ENCODE measurements at regions not wholly inside any gene's neighbourhood (a gene's known extent, or its start where the extent isn't known, plus 50 kb on each side); places are given as distances from the start of the nearest gene placed in this dataset.
A peak's percentile ranks its signal among the peaks of the same experiment; 100 is the strongest.

DNA sequence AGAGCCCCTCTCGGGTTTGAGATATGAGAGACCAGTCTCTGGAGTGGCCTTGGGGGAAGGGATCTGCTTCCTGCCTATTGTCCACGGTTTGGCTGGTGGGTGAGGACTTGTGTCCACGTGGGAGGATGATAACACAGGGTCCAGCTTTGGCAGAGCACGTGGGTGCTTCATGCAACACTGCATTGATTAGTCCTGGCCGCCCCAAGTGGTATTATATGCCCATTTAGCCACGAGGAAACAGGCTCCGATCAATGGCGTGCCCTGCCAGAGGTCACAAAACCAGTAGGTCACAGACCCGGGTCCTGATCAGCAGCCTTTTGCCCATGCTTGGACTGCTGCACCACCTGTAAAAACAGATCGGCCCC is 141.6 kb downstream of the RGS9 start:
- TF ChIP-seq, protein P1, sequence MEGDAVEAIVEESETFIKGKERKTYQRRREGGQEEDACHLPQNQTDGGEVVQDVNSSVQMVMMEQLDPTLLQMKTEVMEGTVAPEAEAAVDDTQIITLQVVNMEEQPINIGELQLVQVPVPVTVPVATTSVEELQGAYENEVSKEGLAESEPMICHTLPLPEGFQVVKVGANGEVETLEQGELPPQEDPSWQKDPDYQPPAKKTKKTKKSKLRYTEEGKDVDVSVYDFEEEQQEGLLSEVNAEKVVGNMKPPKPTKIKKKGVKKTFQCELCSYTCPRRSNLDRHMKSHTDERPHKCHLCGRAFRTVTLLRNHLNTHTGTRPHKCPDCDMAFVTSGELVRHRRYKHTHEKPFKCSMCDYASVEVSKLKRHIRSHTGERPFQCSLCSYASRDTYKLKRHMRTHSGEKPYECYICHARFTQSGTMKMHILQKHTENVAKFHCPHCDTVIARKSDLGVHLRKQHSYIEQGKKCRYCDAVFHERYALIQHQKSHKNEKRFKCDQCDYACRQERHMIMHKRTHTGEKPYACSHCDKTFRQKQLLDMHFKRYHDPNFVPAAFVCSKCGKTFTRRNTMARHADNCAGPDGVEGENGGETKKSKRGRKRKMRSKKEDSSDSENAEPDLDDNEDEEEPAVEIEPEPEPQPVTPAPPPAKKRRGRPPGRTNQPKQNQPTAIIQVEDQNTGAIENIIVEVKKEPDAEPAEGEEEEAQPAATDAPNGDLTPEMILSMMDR (IDR thresholded peaks at IDR 0.05) = no peak
- TF ChIP-seq POLR2AphosphoS5 (IDR thresholded peaks at IDR 0.05) = no peak
- no peak for TF ChIP-seq POLR2A (IDR thresholded peaks at IDR 0.05)
- Histone ChIP-seq H3K4me1 (no peaks in the 10 kb centered on the region), H3K27me3 (no peaks in the 10 kb centered on the region), H3K27ac (no peak overlapping the region), H3K9me3 (no peaks in the 10 kb centered on the region), H3K36me3 (no peaks in the 10 kb centered on the region), H3K4me3 (no peak overlapping the region)
- no peak for DNase-seq (ENCODE audit: low spot score in 2 of 2)
- intact Hi-C loops (cut with DNase I; ENCODE audit: low total_unique reads) = no loop called here

DNA sequence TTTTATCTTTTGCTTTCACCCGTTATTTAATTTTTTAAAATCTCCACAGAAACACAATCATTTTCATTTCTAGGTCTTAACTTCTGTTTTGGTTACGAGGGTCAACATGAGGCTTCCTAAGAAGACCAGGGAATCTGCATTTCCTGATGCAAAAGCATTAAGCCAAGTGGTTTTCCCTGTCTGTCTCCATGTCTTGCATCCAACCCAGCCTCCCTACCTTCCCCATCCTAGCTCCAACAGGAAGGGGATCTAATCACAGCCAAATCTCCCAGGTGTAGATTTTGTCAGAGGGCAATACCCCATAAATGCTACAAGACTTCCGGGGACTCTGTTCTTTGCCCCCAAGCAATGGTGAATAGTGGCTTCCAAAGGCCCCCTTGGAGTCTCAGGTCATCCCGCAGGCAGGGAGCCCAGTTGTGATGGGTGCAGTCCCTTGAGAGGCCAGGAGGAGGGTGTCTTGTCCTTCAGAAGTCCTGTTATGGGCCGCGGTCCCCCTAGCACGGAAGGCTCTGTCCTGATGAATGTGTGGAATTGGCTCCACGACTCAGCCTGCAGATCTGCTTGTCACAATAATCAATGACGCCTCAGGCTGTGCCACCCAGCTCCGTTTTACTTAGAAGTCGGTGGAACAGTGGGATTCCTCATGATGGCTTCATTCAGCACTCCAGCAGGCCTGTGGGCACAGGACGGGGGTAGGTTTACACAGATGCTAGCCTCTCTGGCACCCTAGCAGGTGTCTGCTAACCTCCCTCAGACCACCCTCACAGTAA is 141.1 kb downstream of the RGS9 start:
- intact Hi-C loops (cut with DNase I; ENCODE audit: low total_unique reads) = no loop called here
- Histone ChIP-seq H3K9me3 (no peaks in the 10 kb centered on the region), H3K27ac (no peak overlapping the region), H3K4me1 (no peaks in the 10 kb centered on the region), H3K36me3 (no peaks in the 10 kb centered on the region), H3K27me3 (no peaks in the 10 kb centered on the region), H3K4me3 (peak overlapping the region in 1 of 3 donors; percentile 28)
- no peak for DNase-seq (ENCODE audit: low spot score in 2 of 2)
- TF ChIP-seq, protein P1 (IDR thresholded peaks at IDR 0.05) = peak in 2 of 3 donors; percentile 26 to 45
- no peak for TF ChIP-seq POLR2AphosphoS5 (IDR thresholded peaks at IDR 0.05)

DNA sequence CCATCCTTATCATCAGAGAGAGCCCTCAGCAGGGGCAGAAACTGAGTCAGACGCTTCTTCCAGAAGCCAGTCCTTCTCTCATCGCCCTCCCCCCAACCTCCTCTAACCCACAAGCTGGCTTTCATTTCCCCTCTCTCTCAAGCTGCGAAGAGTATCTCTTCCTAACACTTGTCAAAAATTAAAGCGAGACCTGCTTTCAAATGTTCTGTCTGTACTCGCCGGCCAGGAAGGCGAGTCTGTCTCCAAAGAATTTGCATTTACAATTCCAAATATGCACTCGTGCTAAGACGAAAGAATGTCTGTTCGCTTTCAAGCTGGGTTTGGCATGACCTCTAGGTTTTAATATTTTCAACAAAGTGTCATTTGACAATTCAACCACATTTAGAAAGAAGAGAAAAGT is 140.4 kb downstream of the RGS9 start:
- Histone ChIP-seq H3K4me3 (peak overlapping the region in 2 of 3 donors; percentile 6 to 28), H3K36me3 (no peaks in the 10 kb centered on the region), H3K27ac (no peak overlapping the region)

More for the DNA sequence above, 140.4 kb downstream of the RGS9 start:
- TF ChIP-seq POLR2A (IDR thresholded peaks at IDR 0.05) = no peak
- TF ChIP-seq, protein P1 (IDR thresholded peaks at IDR 0.05) = no peak
- no peak for TF ChIP-seq POLR2AphosphoS5 (IDR thresholded peaks at IDR 0.05)
- intact Hi-C loops (cut with DNase I; ENCODE audit: low total_unique reads) = no loop called here
- DNase-seq (ENCODE audit: low spot score in 2 of 2) = no peak
- H3K4me1 ChIP-seq = no peaks in the 10 kb centered on the region
- H3K27me3 ChIP-seq = no peaks in the 10 kb centered on the region
- H3K9me3 ChIP-seq = no peaks in the 10 kb centered on the region

Measured in breast epithelium (tissue), 4 donors.